Sigmoid colon (tissue), 4 donors: ENCODE measurements at regions not wholly inside any gene's neighbourhood (a gene's known extent, or its start where the extent isn't known, plus 50 kb on each side); places are given as distances from the start of the nearest gene placed in this dataset.
A peak's percentile ranks its signal among the peaks of the same experiment; 100 is the strongest.

Experiments used
- POLR2A ChIP-seq, 2 donors: fragments of 450-650 bp; IDR thresholded peaks; one replicate each; pipeline ENCODE4 v1.6.1; 2016; ENCODE audit warnings: antibody characterized with exemption in 2 of 2, mild to moderate bottlenecking in 2 of 2, moderate library complexity in 2 of 2
- POLR2AphosphoS5 ChIP-seq, 4 donors: sonication (generic); formaldehyde crosslinking; IDR thresholded peaks; one replicate each; pipeline ENCODE4 v1.6.1; 2017; ENCODE audit warnings: antibody characterized with exemption in 4 of 4
- TF ChIP-seq, protein P1 (sequence below), 4 experiments: fragments of 450-650 bp in 3 of 4; fragments of 200-600 bp in 1 of 4; IDR thresholded peaks; one replicate each; pipeline ENCODE4 v1.5.1; 2016 to 2019; ENCODE audit warnings: antibody characterized with exemption in 4 of 4, mild to moderate bottlenecking in 3 of 4, moderate library complexity in 2 of 4

DNA sequence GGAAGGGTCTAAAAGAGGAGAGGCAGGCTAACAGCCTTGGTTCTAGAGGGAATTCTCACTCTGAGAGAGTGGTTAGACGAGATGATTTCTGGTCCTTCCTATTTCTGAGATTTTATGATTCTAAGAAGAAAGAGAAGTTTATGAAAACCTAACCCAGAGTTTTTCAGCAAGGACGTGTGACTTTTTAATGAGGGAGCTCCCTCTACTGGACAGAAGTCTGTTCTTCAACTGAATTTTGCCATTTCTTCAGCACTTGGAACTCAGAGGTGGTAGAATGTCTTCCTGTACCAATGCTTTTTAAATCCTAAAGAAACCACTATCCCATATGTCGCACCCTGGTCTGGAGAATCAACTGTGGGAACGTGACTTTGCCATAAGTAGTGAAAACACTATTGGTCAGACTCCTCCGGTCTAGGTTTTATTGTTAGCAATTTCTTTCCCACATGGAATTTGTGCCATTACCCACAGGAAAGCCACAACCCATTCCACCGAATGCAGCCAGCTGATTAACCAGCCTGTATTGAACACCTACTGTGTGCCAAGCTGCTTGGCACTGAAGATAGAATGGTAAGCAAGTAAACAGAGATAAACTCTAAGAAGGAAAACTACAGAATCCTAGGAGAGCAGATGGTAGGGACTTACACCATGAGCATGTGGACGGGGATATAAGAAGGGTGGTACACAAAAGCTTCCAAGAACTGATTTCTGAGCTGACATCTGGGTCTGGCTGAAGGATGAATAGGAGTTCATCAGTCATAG lies 199.5 kb upstream of the LMCD1 start:
- TF ChIP-seq POLR2A (IDR thresholded peaks at IDR 0.05) = no peak
- TF ChIP-seq, protein P1, sequence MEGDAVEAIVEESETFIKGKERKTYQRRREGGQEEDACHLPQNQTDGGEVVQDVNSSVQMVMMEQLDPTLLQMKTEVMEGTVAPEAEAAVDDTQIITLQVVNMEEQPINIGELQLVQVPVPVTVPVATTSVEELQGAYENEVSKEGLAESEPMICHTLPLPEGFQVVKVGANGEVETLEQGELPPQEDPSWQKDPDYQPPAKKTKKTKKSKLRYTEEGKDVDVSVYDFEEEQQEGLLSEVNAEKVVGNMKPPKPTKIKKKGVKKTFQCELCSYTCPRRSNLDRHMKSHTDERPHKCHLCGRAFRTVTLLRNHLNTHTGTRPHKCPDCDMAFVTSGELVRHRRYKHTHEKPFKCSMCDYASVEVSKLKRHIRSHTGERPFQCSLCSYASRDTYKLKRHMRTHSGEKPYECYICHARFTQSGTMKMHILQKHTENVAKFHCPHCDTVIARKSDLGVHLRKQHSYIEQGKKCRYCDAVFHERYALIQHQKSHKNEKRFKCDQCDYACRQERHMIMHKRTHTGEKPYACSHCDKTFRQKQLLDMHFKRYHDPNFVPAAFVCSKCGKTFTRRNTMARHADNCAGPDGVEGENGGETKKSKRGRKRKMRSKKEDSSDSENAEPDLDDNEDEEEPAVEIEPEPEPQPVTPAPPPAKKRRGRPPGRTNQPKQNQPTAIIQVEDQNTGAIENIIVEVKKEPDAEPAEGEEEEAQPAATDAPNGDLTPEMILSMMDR (IDR thresholded peaks at IDR 0.05) = peak in 3 of 4 experiments; percentile 12 to 49 (median 47)
- TF ChIP-seq POLR2AphosphoS5 (IDR thresholded peaks at IDR 0.05) = no peak
